ENCODE measurements at regions not wholly inside any gene's neighbourhood (a gene's known extent, or its start where the extent isn't known, plus 50 kb on each side); places are given as distances from the start of the nearest gene placed in this dataset.
A peak's percentile ranks its signal among the peaks of the same experiment; 100 is the strongest.

- 45 to 51% methylated on average over 8 of the region's 8 CpGs for WGBS, 2 donors
- Histone ChIP-seq H3K9me3 (no peaks in the 10 kb centered on the region), H3K27me3 (peaks cover 0 to 61% (median 12%) of the 10 kb centered on the region in 3 donors), H3K4me3 (peak overlapping the region in 2 of 4 donors; percentile 47 to 52), H3K4me1 (peaks cover 0 to 58% (median 50%) of the 10 kb centered on the region in 4 donors), H3K36me3 (no peaks in the 10 kb centered on the region), H3K27ac (peak overlapping the region in 1 of 4 donors; percentile 93)
- no peak for DNase-seq
- TF ChIP-seq CTCF (IDR thresholded peaks at IDR 0.05) = no peak
- no peak for TF ChIP-seq EP300 (IDR thresholded peaks at IDR 0.05)
- TF ChIP-seq POLR2AphosphoS5 (IDR thresholded peaks at IDR 0.05) = no peak
- no peak for TF ChIP-seq POLR2A (IDR thresholded peaks at IDR 0.05)
- intact Hi-C loops (cut with DNase I) = loop anchor here (2.0 to 10.0 kb wide), 2 partner anchors 87 to 375 kb away; partner anchors contain the start of gene MPC1
Observed at GRCh38 chr6:166009385-166010031, 158.1 kb downstream of the TBXT start.

- Histone ChIP-seq H3K9me3 (no peaks in the 10 kb centered on the region), H3K4me3 (peak overlapping the region; percentile 21 to 52 (median 42)), H3K27me3 (peaks cover 0 to 61% (median 12%) of the 10 kb centered on the region in 3 donors), H3K27ac (peak overlapping the region in 2 of 4 donors; percentile 32 to 93), H3K4me1 (peaks cover 0 to 58% (median 50%) of the 10 kb centered on the region in 4 donors), H3K36me3 (no peaks in the 10 kb centered on the region)
- WGBS, 2 donors = 6 to 8% methylated on average over 68 of the region's 68 CpGs
- peak; percentile 90 for DNase-seq
- intact Hi-C loops (cut with DNase I) = loop anchor here (1.0 to 10.0 kb wide), 3 partner anchors 88 to 376 kb away; partner anchors contain the start of gene MPC1
- TF ChIP-seq POLR2AphosphoS5 (IDR thresholded peaks at IDR 0.05) (peak in 3 of 4 donors; percentile 51 to 76 (median 54)), EP300 (IDR thresholded peaks at IDR 0.05) (peak in 3 of 4 donors; percentile 78 to 84 (median 84)), CTCF (IDR thresholded peaks at IDR 0.05) (peak in 3 of 4 experiments; percentile 22 to 39 (median 37)), POLR2A (IDR thresholded peaks at IDR 0.05) (no peak)
Observed at GRCh38 chr6:166008441-166009369, 158.9 kb downstream of the TBXT start.

GRCh38 chr6:166007349-166008263 lies 160.0 kb downstream of the TBXT start:
- intact Hi-C loops (cut with DNase I) = loop anchor here (1.0 to 10.0 kb wide), 4 partner anchors 89 to 377 kb away; partner anchors contain the start of gene MPC1
- Histone ChIP-seq H3K4me1 (peaks cover 0 to 58% (median 50%) of the 10 kb centered on the region in 4 donors), H3K27ac (peak overlapping the region in 3 of 4 donors; percentile 77 to 93 (median 84)), H3K9me3 (no peaks in the 10 kb centered on the region), H3K36me3 (no peaks in the 10 kb centered on the region), H3K4me3 (peak overlapping the region in 3 of 4 donors; percentile 9 to 53 (median 47)), H3K27me3 (peaks cover 0 to 58% (median 12%) of the 10 kb centered on the region in 3 donors)
- DNase-seq = peak; percentile 93
- TF ChIP-seq CTCF (IDR thresholded peaks at IDR 0.05) (no peak), EP300 (IDR thresholded peaks at IDR 0.05) (no peak), POLR2AphosphoS5 (IDR thresholded peaks at IDR 0.05) (peak in 3 of 4 donors; percentile 14 to 20 (median 18)), POLR2A (IDR thresholded peaks at IDR 0.05) (no peak)
- WGBS, 2 donors = 9 to 14% methylated on average over 18 of the region's 18 CpGs

- H3K9me3 ChIP-seq = no peaks in the 10 kb centered on the region
- no peaks in the 10 kb centered on the region for H3K36me3 ChIP-seq
- peaks cover 0 to 58% (median 50%) of the 10 kb centered on the region in 4 donors for H3K4me1 ChIP-seq
- intact Hi-C loops (cut with DNase I) = loop anchor here (1.0 to 10.0 kb wide), 3 partner anchors 19 to 378 kb away; partner anchors contain the start of gene MPC1
- peak overlapping the region in 3 of 4 donors; percentile 39 to 53 (median 52) for H3K4me3 ChIP-seq
- no peak for DNase-seq
- WGBS, 2 donors = 21 to 34% methylated on average over 6 of the region's 6 CpGs
- H3K27me3 ChIP-seq = peaks cover 0 to 51% (median 12%) of the 10 kb centered on the region in 3 donors
- TF ChIP-seq CTCF (IDR thresholded peaks at IDR 0.05) = no peak
- no peak for TF ChIP-seq EP300 (IDR thresholded peaks at IDR 0.05)
- no peak for TF ChIP-seq POLR2AphosphoS5 (IDR thresholded peaks at IDR 0.05)
- no peak for TF ChIP-seq POLR2A (IDR thresholded peaks at IDR 0.05)
- peak overlapping the region in 3 of 4 donors; percentile 77 to 93 (median 84) for H3K27ac ChIP-seq
Observed at GRCh38 chr6:166006900-166007301, 160.8 kb downstream of the TBXT start.
